Heart left ventricle (tissue), 13 donors: ENCODE measurements at regions not wholly inside any gene's neighbourhood (a gene's known extent, or its start where the extent isn't known, plus 50 kb on each side); places are given as distances from the start of the nearest gene placed in this dataset.

ENCODE experiments used
- POLR2A ChIP-seq, 2 donors: fragments of 450-650 bp; IDR thresholded peaks; one replicate each; pipeline ENCODE4 v1.6.1; 2017; ENCODE audit warnings: antibody characterized with exemption in 2 of 2, mild to moderate bottlenecking in 2 of 2, moderate library complexity in 2 of 2
- TF ChIP-seq, protein P1 (sequence below), 12 donors: fragments of 200-600 bp; sonication (generic) in 4 of 12; IDR thresholded peaks; one replicate each; pipeline versions ENCODE4 v1.5.0 to v1.8.0; 2018 to 2022; ENCODE audit warnings: antibody characterized with exemption in 12 of 12, mild to moderate bottlenecking in 5 of 12
- donor health status: ischemic (EF 13 %, LVEDD 7.1; RV severe dilation, severe dysfunction).
- donor health status: DM: no; HTN: yes; CAD: no.
- donor health status: DM: no; HTN: no; CAD: no.
- donor health status: ischemic (EF 25% LVEDD 6.9; RV normal size, moderate dysfunction).
- donor health status: ischemic (EF 25% LVEDD 5.7; RV mildly dilated, moderate dysfunction).
- donor health status: ischemic (EF 35%, LVEDD 5.7; RV mildly dilated, moderate dysfunction).
- donor health status: nonischemic (EF 11% LVEDD 7.7; RV severe dilation, severe dysfunction).
- donor health status: DM: yes; HTN: yes; CAD: no.
- donor health status: PGD.
- donor health status: ischemic (EF 29% LVEDD 5.4; RV normal size, mild dysfunction).
- donor health status: nonischemic (EF 23%, LVEDD 6.1; RV moderate dilation, normal function).

DNA sequence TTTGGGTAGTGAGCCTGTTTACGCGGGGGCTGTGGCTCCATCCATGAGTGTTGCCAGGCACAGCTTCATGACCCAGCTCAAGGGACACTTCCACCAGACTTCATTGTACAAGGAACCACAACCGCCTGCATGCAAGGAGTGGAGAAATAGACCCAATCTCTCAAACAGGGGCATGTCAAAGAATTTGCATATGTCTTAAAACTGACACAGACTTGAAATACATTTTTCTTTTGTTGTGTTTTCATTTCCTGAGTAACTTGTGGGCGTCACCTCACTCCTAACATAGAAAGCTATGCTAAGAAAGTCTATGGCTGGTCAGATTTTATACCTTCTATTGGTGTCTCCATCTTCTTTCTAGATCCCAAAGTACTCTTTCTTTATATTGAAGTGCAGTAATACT is 266.2 kb upstream of the RNF32 start:
- TF ChIP-seq, protein P1, sequence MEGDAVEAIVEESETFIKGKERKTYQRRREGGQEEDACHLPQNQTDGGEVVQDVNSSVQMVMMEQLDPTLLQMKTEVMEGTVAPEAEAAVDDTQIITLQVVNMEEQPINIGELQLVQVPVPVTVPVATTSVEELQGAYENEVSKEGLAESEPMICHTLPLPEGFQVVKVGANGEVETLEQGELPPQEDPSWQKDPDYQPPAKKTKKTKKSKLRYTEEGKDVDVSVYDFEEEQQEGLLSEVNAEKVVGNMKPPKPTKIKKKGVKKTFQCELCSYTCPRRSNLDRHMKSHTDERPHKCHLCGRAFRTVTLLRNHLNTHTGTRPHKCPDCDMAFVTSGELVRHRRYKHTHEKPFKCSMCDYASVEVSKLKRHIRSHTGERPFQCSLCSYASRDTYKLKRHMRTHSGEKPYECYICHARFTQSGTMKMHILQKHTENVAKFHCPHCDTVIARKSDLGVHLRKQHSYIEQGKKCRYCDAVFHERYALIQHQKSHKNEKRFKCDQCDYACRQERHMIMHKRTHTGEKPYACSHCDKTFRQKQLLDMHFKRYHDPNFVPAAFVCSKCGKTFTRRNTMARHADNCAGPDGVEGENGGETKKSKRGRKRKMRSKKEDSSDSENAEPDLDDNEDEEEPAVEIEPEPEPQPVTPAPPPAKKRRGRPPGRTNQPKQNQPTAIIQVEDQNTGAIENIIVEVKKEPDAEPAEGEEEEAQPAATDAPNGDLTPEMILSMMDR (IDR thresholded peaks at IDR 0.05) = no peak
- TF ChIP-seq POLR2A (IDR thresholded peaks at IDR 0.05) = no peak
